Karpas-422 (cell line): ENCODE measurements at regions not wholly inside any gene's neighbourhood (a gene's known extent, or its start where the extent isn't known, plus 50 kb on each side); places are given as distances from the start of the nearest gene placed in this dataset.
"Not testable (repeated sequence)": the region's sequence is repeated elsewhere in the genome, so short reads cannot be mapped to it uniquely, and the experiment has no call there.

Experiments used
- DNase-seq: peaks from one replicate; pipeline ENCODE4 v3.0.0-alpha.2; 2015
- H2AFZ ChIP-seq: fragments of 200-600 bp; sonication (generic); 2 replicates; pipeline ENCODE4 v1.6.1; 2014; ENCODE audit warnings: antibody characterized with exemption, low read length, mixed read lengths
- H3K27ac ChIP-seq: fragments of 200-600 bp; sonication (generic); 2 replicates; pipeline ENCODE4 v1.5.1; 2014; ENCODE audit warnings: mild to moderate bottlenecking, low read length, moderate library complexity
- H3K27me3 ChIP-seq: fragments of 200-600 bp; sonication (generic); 2 replicates; pipeline ENCODE4 v1.6.1; 2014; ENCODE audit warnings: low read length, mixed read lengths
- H3K36me3 ChIP-seq: fragments of 200-600 bp; sonication (generic); 2 replicates; pipeline ENCODE4 v1.6.1; 2014; ENCODE audit warnings: low read length, mixed read lengths; ENCODE audit not compliant: insufficient read depth
- H3K4me1 ChIP-seq: fragments of 200-600 bp; sonication (generic); 2 replicates; pipeline ENCODE4 v1.6.1; 2014; ENCODE audit warnings: mild to moderate bottlenecking, low read length, mixed read lengths
- H3K4me2 ChIP-seq: fragments of 200-600 bp; sonication (generic); 2 replicates; pipeline ENCODE4 v1.6.1; 2014; ENCODE audit warnings: low read length, low read depth, mild to moderate bottlenecking; ENCODE audit not compliant: poor library complexity, severe bottlenecking
- H3K4me3 ChIP-seq: fragments of 200-600 bp; sonication (generic); 2 replicates; pipeline ENCODE4 v1.5.1; 2014; ENCODE audit warnings: mild to moderate bottlenecking, antibody characterized with exemption, low read length, mixed read lengths
- H3K79me2 ChIP-seq: fragments of 200-600 bp; sonication (generic); 2 replicates; pipeline ENCODE4 v1.6.1; 2014; ENCODE audit warnings: mild to moderate bottlenecking, low read length, mixed read lengths
- H3K9ac ChIP-seq: fragments of 200-600 bp; sonication (generic); 2 replicates; pipeline ENCODE4 v1.6.0; 2014; ENCODE audit warnings: low read length
- H3K9me2 ChIP-seq: fragments of 200-600 bp; sonication (generic), shearing (Covaris generic); replicated peaks from 2 replicates; pipeline ENCODE4 v1.6.0; 2014; ENCODE audit warnings: mild to moderate bottlenecking, low read length, moderate library complexity; ENCODE audit not compliant: insufficient read depth
- H3K9me3 ChIP-seq: fragments of 300-700, 200-600 bp; sonication (generic); 2 replicates; pipeline ENCODE4 v1.6.1; 2014; ENCODE audit warnings: low read length, mixed read lengths
- H4K20me1 ChIP-seq: fragments of 200-600 bp; sonication (generic); 2 replicates; pipeline ENCODE4 v1.6.1; 2014; ENCODE audit warnings: mild to moderate bottlenecking, antibody characterized with exemption, low read length, low read depth; ENCODE audit not compliant: insufficient read depth

GRCh38 chr5:136564431-136564830, 199.1 kb upstream of the TRPC7 start:
- not testable (repeated sequence) for H3K9me2 ChIP-seq, H3K9ac ChIP-seq, H3K36me3 ChIP-seq, H4K20me1 ChIP-seq, DNase-seq, H3K4me2 ChIP-seq, H3K27ac ChIP-seq, H3K4me3 ChIP-seq, H3K9me3 ChIP-seq, H3K4me1 ChIP-seq, H2AFZ ChIP-seq, H3K27me3 ChIP-seq, H3K79me2 ChIP-seq

GRCh38 chr5:136563489-136563888, 198.1 kb upstream of the TRPC7 start:
- DNase-seq = no peak
- Histone ChIP-seq H3K36me3 (no peaks in the 10 kb centered on the region), H3K9me3 (no peaks in the 10 kb centered on the region; the same call in 1 of the 2 replicates), H2AFZ (no peak overlapping the region), H4K20me1 (no peaks in the 10 kb centered on the region), H3K4me1 (0 out of 2 replicates have a peak, but pooled peaks cover 2% of the 10 kb centered on the region), H3K4me2 (no peak overlapping the region), H3K27me3 (no peaks in the 10 kb centered on the region), H3K27ac (no peak overlapping the region), H3K9ac (no peak overlapping the region), H3K79me2 (no peaks in the 10 kb centered on the region), H3K9me2 (no peaks in the 10 kb centered on the region), H3K4me3 (no peak overlapping the region)

- H3K9me3 ChIP-seq = no peaks in the 10 kb centered on the region; the same call in 1 of the 2 replicates
- H3K9ac ChIP-seq = no peak overlapping the region
- H2AFZ ChIP-seq = no peak overlapping the region
- no peaks in the 10 kb centered on the region for H3K36me3 ChIP-seq
- H3K4me3 ChIP-seq = no peak overlapping the region
- no peak overlapping the region for H3K27ac ChIP-seq
- no peaks in the 10 kb centered on the region for H3K9me2 ChIP-seq
- DNase-seq = no peak
- no peak overlapping the region for H3K4me2 ChIP-seq
- 0 out of 2 replicates have a peak, but pooled peaks cover 2% of the 10 kb centered on the region for H3K4me1 ChIP-seq
- no peaks in the 10 kb centered on the region for H3K27me3 ChIP-seq
- H4K20me1 ChIP-seq = no peaks in the 10 kb centered on the region
- no peaks in the 10 kb centered on the region for H3K79me2 ChIP-seq
These were observed 194.8 kb upstream of the TRPC7 start for GRCh38 chr5:136560126-136560525.

- Histone ChIP-seq H3K27ac (no peak overlapping the region), H3K4me3 (no peak overlapping the region), H3K9ac (no peak overlapping the region), H2AFZ (no peak overlapping the region), H3K9me3 (no peaks in the 10 kb centered on the region; the same call in 1 of the 2 replicates), H3K36me3 (no peaks in the 10 kb centered on the region), H3K9me2 (no peaks in the 10 kb centered on the region), H3K4me1 (0 out of 2 replicates have a peak, but pooled peaks cover 2% of the 10 kb centered on the region), H3K79me2 (no peaks in the 10 kb centered on the region), H3K27me3 (no peaks in the 10 kb centered on the region), H4K20me1 (no peaks in the 10 kb centered on the region), H3K4me2 (no peak overlapping the region)
- DNase-seq = no peak
These were observed 194.3 kb upstream of the TRPC7 start for GRCh38 chr5:136559651-136560050.

GRCh38 chr5:136547096-136547495, 181.8 kb upstream of the TRPC7 start:
- H3K79me2 ChIP-seq, H3K9ac ChIP-seq, H4K20me1 ChIP-seq, H3K27me3 ChIP-seq, H3K9me2 ChIP-seq, DNase-seq, H2AFZ ChIP-seq, H3K4me1 ChIP-seq, H3K9me3 ChIP-seq, H3K36me3 ChIP-seq, H3K4me3 ChIP-seq, H3K4me2 ChIP-seq, H3K27ac ChIP-seq: not testable (repeated sequence)

- not testable (repeated sequence) for H2AFZ ChIP-seq, H3K27ac ChIP-seq, H3K9me2 ChIP-seq, H3K4me1 ChIP-seq, H3K9ac ChIP-seq, DNase-seq, H3K4me2 ChIP-seq, H4K20me1 ChIP-seq, H3K36me3 ChIP-seq, H3K4me3 ChIP-seq, H3K27me3 ChIP-seq, H3K9me3 ChIP-seq, H3K79me2 ChIP-seq
These were observed 181.1 kb upstream of the TRPC7 start for GRCh38 chr5:136546441-136546840.

- not testable (repeated sequence) for H3K9ac ChIP-seq, H3K36me3 ChIP-seq, H3K4me1 ChIP-seq, H3K27me3 ChIP-seq, H4K20me1 ChIP-seq, H3K79me2 ChIP-seq, DNase-seq, H3K9me3 ChIP-seq, H3K27ac ChIP-seq, H3K9me2 ChIP-seq, H3K4me2 ChIP-seq, H2AFZ ChIP-seq, H3K4me3 ChIP-seq
These were observed 179.7 kb upstream of the TRPC7 start for GRCh38 chr5:136545031-136545430.

- H3K9me3 ChIP-seq = no peaks in the 10 kb centered on the region
- no peak overlapping the region for H3K4me2 ChIP-seq
- H3K4me3 ChIP-seq = no peak overlapping the region
- no peaks in the 10 kb centered on the region for H3K9me2 ChIP-seq
- DNase-seq = no peak
- H3K4me1 ChIP-seq = no peaks in the 10 kb centered on the region
- no peaks in the 10 kb centered on the region for H4K20me1 ChIP-seq
- no peak overlapping the region for H2AFZ ChIP-seq
- no peaks in the 10 kb centered on the region for H3K27me3 ChIP-seq
- H3K27ac ChIP-seq = no peak overlapping the region
- H3K9ac ChIP-seq = no peak overlapping the region
- H3K36me3 ChIP-seq = no peaks in the 10 kb centered on the region
- H3K79me2 ChIP-seq = no peaks in the 10 kb centered on the region
These were observed 173.2 kb upstream of the TRPC7 start for GRCh38 chr5:136538534-136538933.

- Histone ChIP-seq H3K79me2 (no peaks in the 10 kb centered on the region), H3K36me3 (no peaks in the 10 kb centered on the region), H3K9me2 (no peaks in the 10 kb centered on the region), H3K9ac (no peak overlapping the region), H3K4me2 (no peak overlapping the region), H4K20me1 (no peaks in the 10 kb centered on the region), H3K27ac (no peak overlapping the region), H2AFZ (no peak overlapping the region), H3K4me1 (no peaks in the 10 kb centered on the region), H3K4me3 (no peak overlapping the region), H3K9me3 (no peaks in the 10 kb centered on the region), H3K27me3 (no peaks in the 10 kb centered on the region)
- no peak for DNase-seq
These were observed 163.7 kb upstream of the TRPC7 start for GRCh38 chr5:136529081-136529480.
